Lung (tissue), 11 donors: ENCODE measurements at regions not wholly inside any gene's neighbourhood (a gene's known extent, or its start where the extent isn't known, plus 50 kb on each side); places are given as distances from the start of the nearest gene placed in this dataset.

Experiments
- ATAC-seq: fragments of 200-7000 bp; cut with Tn5 transposase; one replicate; pipeline ENCODE4 v1.9.1; 2020; ENCODE audit warnings: moderate number of reproducible peaks; ENCODE audit not compliant: insufficient read depth, low FRiP score
- DNase-seq, 3 donors: peaks; one replicate each; pipeline ENCODE4 v3.0.0-alpha.2; 2013 to 2017
- H3K27ac ChIP-seq, 2 donors: one replicate each; pipeline ENCODE4 v1.5.1; 2013; ENCODE audit warnings: mild to moderate bottlenecking in 2 of 2, moderate library complexity in 2 of 2, control low read depth in 1 of 2, inconsistent platforms in 1 of 2, low read depth in 1 of 2, low read length in 1 of 2
- H3K27me3 ChIP-seq, 3 donors: one replicate each; pipeline ENCODE4 v1.5.1; 2013; ENCODE audit warnings: low read length in 2 of 3; ENCODE audit not compliant: control insufficient read depth in 3 of 3, insufficient read depth in 3 of 3
- H3K36me3 ChIP-seq, 4 donors: one replicate each; pipeline ENCODE4 v1.5.1; 2013; ENCODE audit warnings: low read length in 4 of 4, mild to moderate bottlenecking in 1 of 4, moderate library complexity in 1 of 4; ENCODE audit not compliant: control insufficient read depth in 4 of 4, insufficient read depth in 4 of 4
- H3K4me1 ChIP-seq, 5 donors: one replicate each; pipeline ENCODE4 v1.5.1; 2013; ENCODE audit warnings: low read length in 5 of 5, mild to moderate bottlenecking in 2 of 5, moderate library complexity in 1 of 5; ENCODE audit not compliant: control insufficient read depth in 5 of 5, insufficient read depth in 5 of 5
- H3K4me3 ChIP-seq: one replicate; pipeline ENCODE4 v1.5.1; 2013; ENCODE audit warnings: mild to moderate bottlenecking, control low read depth, moderate library complexity
- H3K9ac ChIP-seq, 2 donors: one replicate each; pipeline ENCODE4 v1.5.1; 2013; ENCODE audit warnings: low read length in 2 of 2, control low read depth in 1 of 2; ENCODE audit not compliant: insufficient read depth in 1 of 2
- H3K9me3 ChIP-seq, 4 donors: one replicate each; pipeline ENCODE4 v1.5.1; 2013; ENCODE audit warnings: low read length in 3 of 4, mild to moderate bottlenecking in 1 of 4, moderate library complexity in 1 of 4; ENCODE audit not compliant: control insufficient read depth in 4 of 4, insufficient read depth in 3 of 4
- CTCF ChIP-seq: IDR thresholded peaks from 2 replicates; pipeline ENCODE4 v1.5.1; 2012; ENCODE audit warnings: mild to moderate bottlenecking; ENCODE audit errors: control extremely low read depth, extremely low read depth
- WGBS, 2 donors: extraction: QIAGEN DNeasy Blood & Tissue Kit; methylation state at CpG; one replicate each; pipeline ENCODE4 v1.1.7; 2013; 5-methylcytosine and 5-hydroxymethylcytosine counted together
- donor health status: control.
- donor health status: control.
- donor health status: Bipolar disorder and iron deficiency.
- donor health status: healthy.
- donor health status: DM: yes; HTN: yes; CAD: no.

DNA sequence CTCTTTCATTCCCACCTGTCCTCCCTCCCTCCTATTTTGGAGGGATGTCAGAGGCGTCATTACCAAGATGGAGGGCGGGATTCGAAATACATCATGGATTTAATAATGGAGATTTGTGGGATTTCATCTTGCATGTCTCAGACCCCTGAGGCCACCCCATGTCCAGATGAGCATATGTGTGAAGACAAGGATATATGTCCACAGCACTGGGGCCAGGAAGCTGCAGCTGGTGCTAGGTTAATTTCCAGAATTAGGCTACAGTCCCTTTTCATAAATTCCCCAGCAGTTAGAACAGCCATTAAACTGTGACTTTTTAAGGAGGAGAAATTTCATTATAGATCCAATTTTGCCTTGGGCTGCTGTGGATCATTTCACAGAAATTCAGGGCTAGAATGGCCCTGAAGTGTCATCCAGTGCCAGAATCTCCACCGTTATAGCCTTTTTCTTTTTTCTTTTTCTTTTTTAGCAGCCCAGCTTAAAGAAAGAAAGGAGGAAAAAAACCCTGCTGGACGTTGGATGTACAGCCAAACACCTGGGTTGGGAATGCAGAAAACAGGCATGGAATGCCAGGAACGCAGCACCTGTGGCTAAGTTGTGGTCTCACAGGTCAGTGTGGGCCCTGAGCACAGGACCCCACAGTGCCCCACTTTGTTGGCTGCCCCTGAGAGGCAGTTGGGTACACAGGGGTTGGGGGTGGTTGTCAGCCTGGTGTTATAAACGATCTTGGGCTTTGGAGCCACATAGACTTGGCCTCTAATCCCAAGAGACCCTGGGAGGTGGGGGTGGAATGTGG is 50.2 kb upstream of the CXCL14 start:
- Histone ChIP-seq H3K36me3 (no peaks in the 10 kb centered on the region), H3K4me1 (peaks cover 0 to 12% (median 0%) of the 10 kb centered on the region in 5 donors), H3K9ac (no peak overlapping the region), H3K4me3 (no peak overlapping the region), H3K27ac (no peak overlapping the region), H3K9me3 (peaks cover 0 to 2% (median 0%) of the 10 kb centered on the region in 4 donors), H3K27me3 (no peaks in the 10 kb centered on the region)
- ATAC-seq (no peak), DNase-seq (no peak)
- TF ChIP-seq CTCF = no peak
- WGBS, 2 donors = 73 to 80% methylated on average over 7 of the region's 7 CpGs
